ENCODE measurements at regions not wholly inside any gene's neighbourhood (a gene's known extent, or its start where the extent isn't known, plus 50 kb on each side); places are given as distances from the start of the nearest gene placed in this dataset.

- TF ChIP-seq POLR2A (IDR thresholded peaks at IDR 0.05; ENCODE audit: low read length) (no peak), GATA1 (IDR thresholded peaks at IDR 0.05; ENCODE audit: low read depth, low read length) (no peak)
These were observed 386.2 kb downstream of the GALR1 start for GRCh38 chr18:77635858-77636257.

Data from erythroblast (primary cell).